ENCODE measurements at regions not wholly inside any gene's neighbourhood (a gene's known extent, or its start where the extent isn't known, plus 50 kb on each side); places are given as distances from the start of the nearest gene placed in this dataset.

DNA sequence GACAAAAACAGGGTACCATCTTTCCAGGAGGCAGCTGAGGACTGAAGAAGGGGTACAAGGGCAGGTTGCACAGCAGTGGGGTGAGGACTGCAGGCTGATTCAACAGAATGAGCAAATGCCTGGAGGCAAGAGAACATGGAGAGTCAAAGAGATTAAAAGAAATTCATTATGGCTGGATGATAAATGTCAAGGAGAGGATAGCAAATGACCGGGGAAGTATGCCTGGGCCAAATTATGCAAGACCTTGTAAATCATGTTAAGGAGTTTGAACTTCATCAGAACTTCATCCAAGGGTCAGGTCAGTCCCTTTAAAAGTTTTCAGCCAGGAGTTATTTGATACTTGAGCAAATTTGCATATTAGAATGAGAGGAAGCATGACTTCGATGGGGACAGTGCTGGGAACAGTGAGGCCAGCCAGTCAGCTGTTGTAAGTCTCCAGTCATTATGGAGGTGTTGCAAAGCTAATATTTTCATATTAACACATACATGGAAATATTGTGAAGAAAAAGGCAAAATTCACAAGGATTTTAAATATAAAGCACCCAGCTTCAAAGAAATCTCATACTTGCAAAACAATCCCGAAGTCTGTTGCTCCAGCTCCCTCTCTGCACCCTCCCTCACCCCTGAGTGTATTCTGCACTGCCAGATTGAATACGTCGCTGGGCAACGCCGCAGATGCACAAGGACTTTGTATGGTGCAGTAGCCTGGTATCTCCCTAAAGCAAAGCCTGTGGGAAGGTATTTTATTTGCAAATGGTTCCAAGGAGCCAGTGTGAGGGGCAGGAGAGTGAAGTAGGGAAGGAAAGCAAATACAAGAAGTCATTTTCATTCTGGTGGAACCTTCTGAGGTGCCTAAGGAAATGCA, 509.8 kb upstream of the TLE4 start:
- H3K4me3 ChIP-seq: no peak overlapping the region
- H3K36me3 ChIP-seq: no peaks in the 10 kb centered on the region
- TF ChIP-seq POLR2A (IDR thresholded peaks at IDR 0.05): no peak
- TF ChIP-seq POLR2AphosphoS5 (IDR thresholded peaks at IDR 0.05): no peak
- TF ChIP-seq, protein P1, sequence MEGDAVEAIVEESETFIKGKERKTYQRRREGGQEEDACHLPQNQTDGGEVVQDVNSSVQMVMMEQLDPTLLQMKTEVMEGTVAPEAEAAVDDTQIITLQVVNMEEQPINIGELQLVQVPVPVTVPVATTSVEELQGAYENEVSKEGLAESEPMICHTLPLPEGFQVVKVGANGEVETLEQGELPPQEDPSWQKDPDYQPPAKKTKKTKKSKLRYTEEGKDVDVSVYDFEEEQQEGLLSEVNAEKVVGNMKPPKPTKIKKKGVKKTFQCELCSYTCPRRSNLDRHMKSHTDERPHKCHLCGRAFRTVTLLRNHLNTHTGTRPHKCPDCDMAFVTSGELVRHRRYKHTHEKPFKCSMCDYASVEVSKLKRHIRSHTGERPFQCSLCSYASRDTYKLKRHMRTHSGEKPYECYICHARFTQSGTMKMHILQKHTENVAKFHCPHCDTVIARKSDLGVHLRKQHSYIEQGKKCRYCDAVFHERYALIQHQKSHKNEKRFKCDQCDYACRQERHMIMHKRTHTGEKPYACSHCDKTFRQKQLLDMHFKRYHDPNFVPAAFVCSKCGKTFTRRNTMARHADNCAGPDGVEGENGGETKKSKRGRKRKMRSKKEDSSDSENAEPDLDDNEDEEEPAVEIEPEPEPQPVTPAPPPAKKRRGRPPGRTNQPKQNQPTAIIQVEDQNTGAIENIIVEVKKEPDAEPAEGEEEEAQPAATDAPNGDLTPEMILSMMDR (IDR thresholded peaks at IDR 0.05): no peak
- DNase-seq (ENCODE audit: low spot score in 2 of 2): no peak
- H3K27ac ChIP-seq: no peak overlapping the region
- no peaks in the 10 kb centered on the region for H3K4me1 ChIP-seq
- no peaks in the 10 kb centered on the region for H3K27me3 ChIP-seq
- intact Hi-C loops (cut with DNase I; ENCODE audit: low total_unique reads): no loop called here
- no peaks in the 10 kb centered on the region for H3K9me3 ChIP-seq

- H3K4me3 ChIP-seq: no peak overlapping the region
- intact Hi-C loops (cut with DNase I; ENCODE audit: low total_unique reads): no loop called here
- no peaks in the 10 kb centered on the region for H3K4me1 ChIP-seq
- TF ChIP-seq POLR2A (IDR thresholded peaks at IDR 0.05): no peak
- TF ChIP-seq POLR2AphosphoS5 (IDR thresholded peaks at IDR 0.05): no peak
- TF ChIP-seq, protein P1 (IDR thresholded peaks at IDR 0.05): no peak
- DNase-seq (ENCODE audit: low spot score in 2 of 2): no peak
- no peaks in the 10 kb centered on the region for H3K9me3 ChIP-seq
- H3K27ac ChIP-seq: no peak overlapping the region
- no peaks in the 10 kb centered on the region for H3K36me3 ChIP-seq
- no peaks in the 10 kb centered on the region for H3K27me3 ChIP-seq
Observed at GRCh38 chr9:79073201-79073600, 498.6 kb upstream of the TLE4 start.

DNA sequence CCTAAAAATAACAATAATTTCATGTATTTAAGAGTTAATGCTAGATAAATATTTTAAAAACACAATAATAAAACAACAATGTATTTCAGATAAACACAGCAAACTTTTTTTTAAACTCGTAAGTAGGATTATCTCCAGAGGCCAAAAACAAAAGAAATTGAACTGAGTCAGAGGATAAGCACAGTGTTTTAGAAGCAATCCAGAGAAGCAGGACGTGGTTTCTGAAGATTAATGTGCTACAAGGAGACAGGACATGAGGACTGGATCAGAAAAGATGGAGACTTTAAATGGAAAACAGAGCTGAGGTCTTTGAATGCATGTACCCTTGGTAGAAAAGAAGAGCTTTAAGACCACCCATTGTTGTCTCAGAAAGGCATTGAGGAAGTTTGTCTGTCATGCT, 491.2 kb upstream of the TLE4 start:
- Histone ChIP-seq H3K27ac (no peak overlapping the region), H3K9me3 (peaks cover 0 to 7% of the 10 kb centered on the region in 2 donors), H3K36me3 (no peaks in the 10 kb centered on the region), H3K4me1 (no peaks in the 10 kb centered on the region), H3K4me3 (no peak overlapping the region), H3K27me3 (no peaks in the 10 kb centered on the region)
- TF ChIP-seq, protein P1 (IDR thresholded peaks at IDR 0.05): no peak
- TF ChIP-seq POLR2A (IDR thresholded peaks at IDR 0.05): no peak
- TF ChIP-seq POLR2AphosphoS5 (IDR thresholded peaks at IDR 0.05): no peak
- no peak for DNase-seq (ENCODE audit: low spot score in 2 of 2)
- intact Hi-C loops (cut with DNase I; ENCODE audit: low total_unique reads): no loop called here

DNA sequence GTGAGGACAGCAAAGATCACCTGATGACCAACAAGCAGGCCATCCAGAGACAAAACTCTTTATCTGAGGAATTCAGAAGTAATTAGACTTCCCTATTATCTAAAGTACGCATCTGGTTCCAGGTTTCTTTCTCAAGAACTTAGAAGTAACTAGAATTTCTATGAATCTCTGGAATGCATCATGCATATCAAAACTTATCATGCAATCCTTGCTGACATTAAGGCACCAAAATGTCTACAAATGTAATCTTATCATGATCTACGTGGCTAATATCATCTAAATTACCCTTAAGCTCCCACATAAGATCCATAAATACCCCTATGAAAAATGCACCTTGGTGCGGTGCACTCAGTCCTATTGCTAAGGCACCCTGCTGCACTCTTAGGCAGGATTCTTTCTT, 488.1 kb upstream of the TLE4 start:
- Histone ChIP-seq H3K36me3 (no peaks in the 10 kb centered on the region), H3K4me1 (no peaks in the 10 kb centered on the region), H3K9me3 (peaks cover 6 to 12% of the 10 kb centered on the region in 2 donors), H3K4me3 (no peak overlapping the region), H3K27me3 (no peaks in the 10 kb centered on the region), H3K27ac (no peak overlapping the region)
- intact Hi-C loops (cut with DNase I; ENCODE audit: low total_unique reads): no loop called here
- DNase-seq (ENCODE audit: low spot score in 2 of 2): no peak
- TF ChIP-seq POLR2A (IDR thresholded peaks at IDR 0.05) (no peak), POLR2AphosphoS5 (IDR thresholded peaks at IDR 0.05) (no peak)
- TF ChIP-seq, protein P1 (IDR thresholded peaks at IDR 0.05): no peak

- Histone ChIP-seq H3K4me1 (no peaks in the 10 kb centered on the region), H3K27ac (no peak overlapping the region), H3K27me3 (no peaks in the 10 kb centered on the region), H3K4me3 (no peak overlapping the region), H3K36me3 (no peaks in the 10 kb centered on the region), H3K9me3 (peaks cover 14 to 20% of the 10 kb centered on the region in 2 donors)
- no peak for DNase-seq (ENCODE audit: low spot score in 2 of 2)
- intact Hi-C loops (cut with DNase I; ENCODE audit: low total_unique reads): no loop called here
- TF ChIP-seq POLR2A (IDR thresholded peaks at IDR 0.05) (no peak), POLR2AphosphoS5 (IDR thresholded peaks at IDR 0.05) (no peak)
- TF ChIP-seq, protein P1 (IDR thresholded peaks at IDR 0.05): no peak
Observed at GRCh38 chr9:79087133-79087532, 484.6 kb upstream of the TLE4 start.

Data from breast epithelium (tissue), 4 donors.